IMR-90 (cell line): ENCODE measurements at regions not wholly inside any gene's neighbourhood (a gene's known extent, or its start where the extent isn't known, plus 50 kb on each side); places are given as distances from the start of the nearest gene placed in this dataset.

Experiments used
- MAFK ChIP-seq: IDR thresholded peaks from 2 replicates; pipeline ENCODE4 v1.6.1; 2012; ENCODE audit warnings: low read depth, low read length, improper control_type of control experiment
- MAZ ChIP-seq: IDR thresholded peaks from 2 replicates; pipeline ENCODE4 v1.6.1; 2012; ENCODE audit warnings: low read depth, mild to moderate bottlenecking, low read length, improper control_type of control experiment, moderate library complexity, borderline replicate concordance
- NFE2L2 ChIP-seq: fragments of 150-350 bp; IDR thresholded peaks from 2 replicates; pipeline ENCODE4 v1.6.1; 2016; ENCODE audit warnings: low read depth, mild to moderate bottlenecking, low read length
- POLR2A ChIP-seq: IDR thresholded peaks from 2 replicates; pipeline ENCODE4 v1.6.1; 2012; ENCODE audit warnings: mild to moderate bottlenecking, low read depth, low read length
- RCOR1 ChIP-seq: IDR thresholded peaks from 2 replicates; pipeline ENCODE4 v1.6.1; 2012; ENCODE audit warnings: mild to moderate bottlenecking, low read length, improper control_type of control experiment; ENCODE audit not compliant: insufficient replicate concordance
- RFX5 ChIP-seq: IDR thresholded peaks from 2 replicates; pipeline ENCODE4 v1.8.0; 2012; ENCODE audit warnings: low read depth, mild to moderate bottlenecking, low read length, moderate library complexity
- TF ChIP-seq, protein P1 (sequence below): conservative IDR thresholded peaks from 2 replicates; pipeline ENCODE4 v1.5.1; 2012; ENCODE audit warnings: mild to moderate bottlenecking, low read depth, low read length, improper control_type of control experiment

DNA sequence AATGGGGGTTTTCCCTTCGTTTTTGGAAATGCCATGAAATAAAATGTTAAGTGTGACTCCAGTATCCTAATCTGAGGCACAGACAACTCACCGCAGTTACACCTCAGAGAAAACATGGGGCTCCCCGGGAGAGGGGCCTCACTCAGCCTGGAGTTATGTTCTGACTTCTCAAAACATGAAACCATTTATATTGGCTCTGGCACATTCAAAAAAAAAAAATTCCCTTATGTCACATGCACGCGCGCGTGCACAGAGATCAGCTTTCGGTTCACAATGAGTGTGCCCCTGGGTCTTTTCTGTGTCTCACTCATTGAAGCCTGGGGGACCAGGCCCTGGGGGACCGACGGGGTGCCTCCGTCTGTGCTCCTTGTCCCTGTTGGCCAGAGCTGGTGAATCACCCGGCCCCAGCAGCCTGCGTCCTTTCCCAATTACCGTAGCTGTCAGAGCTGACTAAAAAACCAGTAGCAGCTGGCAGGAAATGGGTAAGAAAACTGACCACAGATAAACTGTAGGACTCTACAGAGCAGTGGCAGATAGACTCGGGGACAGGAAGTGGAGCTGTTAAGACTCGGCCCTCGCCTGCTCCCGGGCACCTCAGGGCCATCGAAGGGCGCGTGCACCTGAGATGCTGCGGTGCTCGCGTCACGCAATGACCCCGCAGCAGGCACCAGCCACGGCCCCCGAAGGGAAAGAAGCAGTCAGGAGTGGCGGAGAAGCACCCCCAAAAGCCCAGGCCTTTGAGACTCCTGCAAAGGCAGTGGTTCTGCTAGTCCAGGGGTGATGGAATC, 138.3 kb upstream of the ID2 start:
- TF ChIP-seq RCOR1 (peak; percentile 51), MAZ (0 out of 2 replicates have a peak, but pooled peaks have one; percentile 25), NFE2L2 (no peak), RFX5 (no peak), POLR2A (no peak), MAFK (no peak)
- TF ChIP-seq, protein P1, sequence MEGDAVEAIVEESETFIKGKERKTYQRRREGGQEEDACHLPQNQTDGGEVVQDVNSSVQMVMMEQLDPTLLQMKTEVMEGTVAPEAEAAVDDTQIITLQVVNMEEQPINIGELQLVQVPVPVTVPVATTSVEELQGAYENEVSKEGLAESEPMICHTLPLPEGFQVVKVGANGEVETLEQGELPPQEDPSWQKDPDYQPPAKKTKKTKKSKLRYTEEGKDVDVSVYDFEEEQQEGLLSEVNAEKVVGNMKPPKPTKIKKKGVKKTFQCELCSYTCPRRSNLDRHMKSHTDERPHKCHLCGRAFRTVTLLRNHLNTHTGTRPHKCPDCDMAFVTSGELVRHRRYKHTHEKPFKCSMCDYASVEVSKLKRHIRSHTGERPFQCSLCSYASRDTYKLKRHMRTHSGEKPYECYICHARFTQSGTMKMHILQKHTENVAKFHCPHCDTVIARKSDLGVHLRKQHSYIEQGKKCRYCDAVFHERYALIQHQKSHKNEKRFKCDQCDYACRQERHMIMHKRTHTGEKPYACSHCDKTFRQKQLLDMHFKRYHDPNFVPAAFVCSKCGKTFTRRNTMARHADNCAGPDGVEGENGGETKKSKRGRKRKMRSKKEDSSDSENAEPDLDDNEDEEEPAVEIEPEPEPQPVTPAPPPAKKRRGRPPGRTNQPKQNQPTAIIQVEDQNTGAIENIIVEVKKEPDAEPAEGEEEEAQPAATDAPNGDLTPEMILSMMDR = no peak
